Muscle layer of duodenum (tissue), 2 donors: ENCODE measurements at regions not wholly inside any gene's neighbourhood (a gene's known extent, or its start where the extent isn't known, plus 50 kb on each side); places are given as distances from the start of the nearest gene placed in this dataset.

ENCODE experiments used
- H3K27ac ChIP-seq: one replicate; pipeline ENCODE4 v1.7.0; 2013; ENCODE audit warnings: mild to moderate bottlenecking, low read length
- H3K27me3 ChIP-seq: one replicate; pipeline ENCODE4 v1.7.0; 2013; ENCODE audit warnings: low read depth, mild to moderate bottlenecking, control low read depth, low read length
- H3K36me3 ChIP-seq, 2 donors: one replicate each; pipeline ENCODE4 v1.7.0; 2013; ENCODE audit warnings: low read length in 2 of 2, control low read depth in 1 of 2, mild to moderate bottlenecking in 1 of 2; ENCODE audit not compliant: insufficient read depth in 2 of 2, control insufficient read depth in 1 of 2
- H3K4me1 ChIP-seq, 2 donors: one replicate each; pipeline ENCODE4 v1.7.0; 2013; ENCODE audit warnings: low read length in 2 of 2, mild to moderate bottlenecking in 2 of 2, control low read depth in 1 of 2, moderate library complexity in 1 of 2; ENCODE audit not compliant: insufficient read depth in 2 of 2, control insufficient read depth in 1 of 2
- H3K4me3 ChIP-seq, 2 donors: one replicate each; pipeline ENCODE4 v1.7.0; 2013; ENCODE audit warnings: low read length in 2 of 2, low read depth in 1 of 2, mild to moderate bottlenecking in 1 of 2
- H3K9me3 ChIP-seq, 2 donors: one replicate each; pipeline ENCODE4 v1.7.0; 2013; ENCODE audit warnings: low read length in 2 of 2, control low read depth in 1 of 2, mild to moderate bottlenecking in 1 of 2; ENCODE audit not compliant: control insufficient read depth in 1 of 2
- donor health status: healthy.

- Histone ChIP-seq H3K4me1 (no peaks in the 10 kb centered on the region), H3K36me3 (no peaks in the 10 kb centered on the region), H3K4me3 (no peak overlapping the region), H3K9me3 (peaks cover 0 to 12% of the 10 kb centered on the region in 2 donors), H3K27me3 (no peaks in the 10 kb centered on the region), H3K27ac (no peak overlapping the region)
Observed at GRCh38 chr2:152815634-152816257, 97.3 kb downstream of the ARL6IP6 start.

DNA sequence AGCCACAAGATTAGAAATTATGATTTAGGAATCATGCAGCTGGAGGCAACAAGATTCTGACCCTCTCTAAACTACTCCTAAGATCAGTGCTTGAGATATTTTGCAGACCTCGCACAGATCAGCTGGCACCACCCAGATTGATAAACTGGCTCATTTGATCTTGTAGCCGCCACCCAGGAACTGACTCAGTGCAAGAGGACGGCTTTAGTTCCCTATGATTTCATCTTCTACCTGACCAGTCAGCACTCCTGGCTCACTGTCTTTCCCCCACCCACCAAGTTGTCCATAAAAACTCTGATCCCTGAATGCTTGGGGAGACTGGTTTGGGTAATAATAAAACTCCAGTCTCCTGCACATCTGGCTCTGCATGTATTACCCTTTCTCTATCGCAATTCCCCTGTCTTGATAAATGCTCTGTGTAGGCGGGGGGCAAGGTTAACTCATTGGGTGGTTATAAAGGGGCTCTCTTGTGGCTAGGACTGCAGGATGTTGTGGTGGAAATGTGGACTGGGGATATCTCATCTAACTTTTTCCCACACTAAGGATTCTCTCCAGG lies 96.1 kb downstream of the ARL6IP6 start:
- Histone ChIP-seq H3K27ac (no peak overlapping the region), H3K27me3 (no peaks in the 10 kb centered on the region), H3K36me3 (no peaks in the 10 kb centered on the region), H3K9me3 (peaks cover 0 to 12% of the 10 kb centered on the region in 2 donors), H3K4me1 (no peaks in the 10 kb centered on the region), H3K4me3 (no peak overlapping the region)

GRCh38 chr2:152813351-152813750 lies 94.9 kb downstream of the ARL6IP6 start:
- no peaks in the 10 kb centered on the region for H3K4me1 ChIP-seq
- no peaks in the 10 kb centered on the region for H3K27me3 ChIP-seq
- no peak overlapping the region for H3K4me3 ChIP-seq
- no peaks in the 10 kb centered on the region for H3K36me3 ChIP-seq
- no peak overlapping the region for H3K27ac ChIP-seq
- H3K9me3 ChIP-seq, result peaks cover 0 to 12% of the 10 kb centered on the region in 2 donors
